KG1 (cell line): ENCODE measurements at regions not wholly inside any gene's neighbourhood (a gene's known extent, or its start where the extent isn't known, plus 50 kb on each side); places are given as distances from the start of the nearest gene placed in this dataset.
"Not testable (repeated sequence)": the region's sequence is repeated elsewhere in the genome, so short reads cannot be mapped to it uniquely, and the experiment has no call there.

ENCODE experiments used
- DNase-seq: peaks from one replicate; lab custom pipeline; 2025; lab: John Stamatoyannopoulos, UW

DNA sequence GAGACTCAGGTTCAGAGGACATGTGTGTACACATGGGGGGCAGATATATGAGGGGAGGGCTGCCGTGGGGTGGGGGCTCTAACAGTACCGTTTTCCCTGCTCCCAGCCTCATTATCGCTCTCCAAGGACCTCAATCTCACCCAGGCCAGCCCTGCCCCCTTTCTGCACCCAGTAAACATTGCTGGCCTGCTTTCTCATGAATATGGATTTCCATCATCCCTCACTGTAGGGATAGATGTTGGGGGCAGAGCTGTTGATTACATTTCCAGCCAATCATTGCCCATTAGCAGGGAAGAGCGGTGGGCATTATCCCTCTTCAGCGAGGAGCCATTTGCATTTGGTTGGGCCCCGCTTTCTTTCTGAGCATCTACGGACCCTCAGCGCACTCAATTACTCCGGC, 273.8 kb downstream of the RPS6KC1 start:
- DNase-seq, result no peak

DNA sequence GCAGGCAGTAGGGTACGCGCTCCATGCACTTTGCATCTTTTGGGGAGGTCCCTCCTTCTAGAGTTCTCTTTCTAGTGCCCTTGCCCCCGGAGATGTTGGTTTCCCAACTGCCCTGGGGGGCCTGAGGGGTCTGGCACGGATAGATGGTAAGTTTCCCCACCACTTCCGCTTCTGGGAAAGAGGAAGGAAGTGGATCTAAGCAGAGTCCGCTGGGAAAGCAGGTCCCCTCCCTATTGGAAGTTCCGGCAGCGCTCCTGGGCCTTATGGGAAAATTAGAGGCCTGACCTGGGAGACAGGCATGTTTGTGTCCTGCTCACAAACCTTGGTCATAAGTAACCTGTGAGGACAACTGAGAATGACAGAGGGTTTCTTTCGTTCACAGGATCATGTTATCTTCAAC, 274.4 kb downstream of the RPS6KC1 start:
- no peak for DNase-seq

DNA sequence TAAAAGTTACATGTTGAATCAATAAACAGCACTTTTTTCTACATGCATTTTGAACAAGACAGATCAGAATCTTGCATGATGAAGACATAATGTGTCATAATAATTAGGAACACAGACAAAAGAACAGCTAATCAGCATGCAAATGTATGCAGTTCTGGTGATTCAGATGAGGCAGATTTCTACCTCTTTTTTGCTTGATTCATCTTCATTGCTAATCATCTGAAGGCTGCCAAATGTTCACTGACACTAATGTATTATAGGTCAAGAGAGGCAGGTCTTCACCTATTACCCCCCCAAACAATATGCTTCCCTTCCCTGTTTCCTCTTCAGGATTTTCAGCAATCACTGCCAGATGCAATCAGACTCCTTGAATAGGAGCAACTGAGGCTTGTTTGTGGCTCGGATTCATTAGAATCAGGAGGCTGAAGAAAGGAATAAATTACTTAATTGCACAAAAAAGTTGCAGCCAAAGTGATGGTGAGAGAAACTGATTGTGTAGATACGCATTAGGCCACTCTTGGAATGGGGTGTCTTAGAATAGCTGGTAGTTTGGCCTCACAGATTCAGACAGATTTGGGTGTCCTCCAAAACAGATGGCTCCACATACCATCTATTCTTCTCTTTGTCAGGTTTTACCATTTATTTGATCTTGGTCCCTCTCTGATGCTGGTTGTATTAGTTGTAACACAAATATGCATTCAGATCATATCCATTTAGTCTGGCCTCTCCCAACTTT, 275.4 kb downstream of the RPS6KC1 start:
- no peak for DNase-seq

DNA sequence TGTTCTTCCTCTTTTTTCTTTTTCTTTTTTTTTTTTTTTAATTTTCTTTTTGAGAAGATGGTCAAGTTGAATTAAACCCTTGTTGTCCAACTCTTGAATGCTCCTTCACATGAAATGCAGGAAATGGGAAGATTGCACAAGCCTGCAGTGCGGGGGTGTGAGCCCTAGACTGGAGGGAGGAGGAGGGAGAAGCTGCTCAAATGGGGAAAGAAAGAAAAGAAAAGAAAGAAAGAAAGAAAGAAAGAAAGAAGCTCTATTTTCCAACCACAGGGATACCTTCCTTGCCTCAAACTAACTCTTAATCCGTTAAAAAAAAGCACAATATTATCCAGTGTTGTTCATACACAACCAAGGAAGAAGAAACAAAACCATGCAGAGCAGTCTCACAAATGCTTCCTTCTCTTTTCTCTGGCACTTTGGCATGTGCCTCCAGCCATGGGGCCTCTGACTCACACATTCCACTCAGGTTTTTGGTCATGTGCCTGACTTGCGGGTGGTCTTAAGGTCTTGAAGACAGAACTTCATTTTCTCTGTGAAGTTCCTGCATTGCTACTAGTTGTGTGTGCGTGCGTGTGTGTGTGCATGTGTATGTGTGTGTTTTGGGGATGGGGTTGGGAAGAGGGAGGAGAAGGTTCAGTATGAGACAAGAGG, 276.1 kb downstream of the RPS6KC1 start:
- DNase-seq, result peak; percentile 5

DNA sequence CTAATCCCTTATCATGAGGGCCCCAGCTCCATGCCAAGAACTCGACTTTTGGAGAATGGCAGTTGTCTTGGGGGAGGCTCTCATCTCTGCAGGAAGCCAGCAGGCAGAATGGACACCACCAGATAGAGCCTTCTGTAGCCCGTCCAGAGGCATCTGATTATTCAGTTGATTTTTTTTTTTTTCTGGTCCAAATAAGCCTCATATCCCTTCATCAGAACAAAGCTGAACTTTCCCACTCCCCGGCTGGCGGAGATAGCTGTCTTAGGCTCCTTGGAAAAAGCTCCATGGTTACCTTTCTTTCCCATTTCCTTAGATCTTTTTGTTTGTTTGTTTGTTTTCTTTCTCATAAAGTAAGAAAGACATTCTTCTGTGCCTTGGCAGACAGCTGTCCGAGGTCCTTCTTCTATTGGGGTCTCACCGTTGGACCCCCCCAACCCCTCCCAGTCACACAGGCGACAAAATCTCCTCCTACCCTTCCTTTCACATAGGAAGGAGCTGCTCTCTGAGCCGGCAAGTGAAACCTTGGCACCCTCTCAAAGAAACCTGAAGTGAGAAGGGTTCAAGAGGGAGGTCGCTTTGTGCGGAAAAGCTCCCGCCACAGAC, 278.5 kb downstream of the RPS6KC1 start:
- DNase-seq, result no peak

DNA sequence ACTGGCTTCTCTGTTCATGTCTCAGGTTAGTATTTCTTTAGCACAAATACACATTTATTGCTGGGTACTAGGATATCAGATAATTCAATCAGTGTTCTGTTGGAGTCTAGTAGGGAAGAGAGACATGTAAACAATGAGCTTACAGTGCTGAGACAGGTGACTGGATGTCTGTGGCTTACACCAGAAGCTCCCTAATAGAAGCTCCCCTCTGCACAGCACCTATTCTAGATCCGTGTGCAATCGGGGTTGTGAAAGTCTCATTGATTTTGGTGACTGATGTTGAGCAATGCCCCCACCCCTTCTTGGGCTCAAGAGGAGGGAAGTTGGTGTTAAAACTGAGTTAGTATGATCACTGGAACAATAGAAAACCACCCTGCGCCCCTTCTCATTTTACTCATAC, 279.2 kb downstream of the RPS6KC1 start:
- no peak for DNase-seq

DNA sequence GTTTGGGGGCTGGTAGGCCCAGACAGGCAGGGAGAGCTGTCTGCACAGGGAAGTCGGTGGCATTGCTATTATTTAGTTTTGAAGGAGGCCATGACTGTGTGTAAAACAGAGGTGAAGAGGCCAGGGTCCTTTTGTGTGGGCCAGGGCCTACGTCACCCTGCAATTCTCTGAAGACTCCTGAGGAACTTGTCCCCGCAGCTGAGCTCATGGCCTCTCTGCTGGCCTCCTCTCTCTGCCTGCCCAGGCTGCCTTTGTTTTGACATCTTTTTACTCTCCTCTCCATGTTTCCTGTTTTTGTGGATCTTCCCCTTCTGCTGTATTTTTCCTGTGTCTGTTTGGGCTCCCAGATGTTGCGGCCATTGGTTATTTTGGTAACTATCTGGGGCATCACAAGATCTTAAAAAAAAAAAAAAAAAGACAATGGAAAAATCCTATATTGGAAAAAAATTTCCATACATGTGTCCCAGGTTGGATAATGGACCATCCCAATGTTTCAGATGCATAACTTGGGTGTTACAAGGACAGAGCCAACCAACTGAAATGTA, 280.7 kb downstream of the RPS6KC1 start:
- DNase-seq, result no peak

DNA sequence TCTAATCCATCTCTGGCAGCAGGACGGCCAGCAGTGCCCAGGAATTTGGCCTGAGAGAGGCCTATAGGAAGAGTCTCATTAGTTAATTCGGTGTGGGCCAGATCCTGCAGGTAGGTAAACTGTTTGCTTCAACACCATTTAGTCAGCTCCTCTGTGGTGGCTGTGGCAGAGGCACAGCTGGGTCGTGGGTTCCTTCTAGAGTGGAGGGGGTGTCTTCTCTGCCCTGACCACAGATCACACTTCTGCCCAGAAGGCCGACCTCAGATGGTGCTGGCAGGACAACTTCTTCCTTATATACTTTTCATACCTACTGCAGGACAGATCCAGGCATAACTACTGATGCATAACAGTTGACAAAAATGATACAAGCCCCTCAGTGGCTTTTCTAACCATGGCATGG, 281.4 kb downstream of the RPS6KC1 start:
- DNase-seq, result no peak

DNA sequence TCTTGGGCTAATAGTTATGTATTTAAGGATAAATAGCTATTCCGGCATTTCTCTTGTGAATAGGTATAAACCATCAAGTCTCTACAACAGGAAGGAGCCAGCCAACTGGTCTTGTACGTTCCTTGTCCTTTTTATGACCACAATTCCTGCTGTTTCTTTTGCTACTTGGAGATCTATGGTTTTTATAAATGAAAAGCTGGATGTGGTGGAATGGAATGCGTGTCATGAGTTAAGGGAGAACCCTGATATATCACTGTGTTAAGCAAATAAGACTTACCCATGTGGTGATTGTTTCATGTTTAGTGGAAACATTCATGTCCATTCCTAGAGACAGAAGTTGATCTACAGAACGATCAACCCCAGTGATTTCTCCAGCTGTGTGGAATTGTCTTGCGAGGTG, 282.1 kb downstream of the RPS6KC1 start:
- DNase-seq, result no peak

DNA sequence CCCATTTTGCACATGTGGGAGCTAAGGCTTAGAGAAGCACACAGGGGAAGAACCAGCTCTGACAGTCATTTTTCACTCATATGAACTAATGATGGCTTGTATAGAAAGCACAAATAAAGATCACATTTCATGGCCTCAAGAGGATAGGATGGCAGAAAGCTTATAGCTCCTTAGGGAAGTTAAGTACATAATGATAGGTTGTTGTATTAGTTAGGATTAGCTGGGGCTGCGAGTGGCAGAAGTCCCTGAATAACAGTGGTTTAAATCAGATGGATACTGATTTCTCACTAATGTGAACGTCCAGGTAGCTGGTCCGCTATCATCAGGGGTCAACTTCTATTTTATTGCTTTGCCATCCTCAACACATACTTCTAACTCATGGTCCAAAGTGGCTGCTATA, 284.0 kb downstream of the RPS6KC1 start:
- DNase-seq, result no peak

DNA sequence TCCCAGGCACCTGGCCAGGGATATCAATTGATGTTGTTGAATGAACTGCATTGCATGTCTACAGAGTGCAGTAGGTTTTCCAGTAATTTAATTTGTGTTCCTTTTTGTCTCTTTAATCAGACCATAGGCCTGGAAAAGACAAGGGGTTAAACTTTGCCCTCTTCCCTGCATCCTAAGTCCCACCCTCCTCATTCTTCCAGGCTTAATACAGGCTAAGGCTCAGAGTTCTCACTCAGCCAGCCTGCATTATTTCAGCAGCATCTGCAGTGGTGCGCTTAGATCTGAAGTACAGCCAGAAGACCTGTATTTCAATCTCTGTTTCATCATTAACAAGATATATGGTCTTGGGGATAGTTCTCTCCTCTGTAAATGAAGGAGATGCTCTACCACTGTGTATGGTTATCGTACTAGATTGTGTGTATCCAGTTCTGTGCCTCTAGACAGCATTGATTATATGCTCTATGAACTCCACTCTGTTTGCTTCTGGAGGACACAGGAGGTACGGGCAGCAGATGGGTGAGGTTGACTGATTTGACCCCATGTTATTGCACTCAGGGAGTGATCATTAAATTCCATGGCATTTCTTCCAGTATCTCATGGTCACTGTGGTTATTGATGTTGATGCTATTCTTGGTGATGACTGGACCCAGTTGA, 286.1 kb downstream of the RPS6KC1 start:
- no peak for DNase-seq

DNA sequence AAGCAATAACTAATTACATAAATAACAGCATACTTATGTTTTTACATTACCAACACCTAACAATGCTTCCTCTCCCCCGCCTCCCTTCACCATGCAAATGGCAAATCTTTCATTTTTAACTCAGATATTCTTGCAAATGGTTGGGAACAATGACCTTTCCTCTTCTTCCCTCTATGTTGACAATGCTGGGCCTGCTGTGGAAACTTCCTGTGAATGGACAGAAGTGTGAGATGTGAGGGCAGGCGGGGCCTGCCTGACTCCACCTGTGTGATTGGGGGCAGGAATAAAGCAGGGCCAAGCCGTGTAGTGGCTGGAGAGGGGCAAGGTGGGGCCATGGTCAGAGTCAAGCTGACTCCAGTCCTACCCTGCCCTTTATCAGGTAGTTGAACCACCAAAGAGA, 289.6 kb downstream of the RPS6KC1 start:
- no peak for DNase-seq

DNA sequence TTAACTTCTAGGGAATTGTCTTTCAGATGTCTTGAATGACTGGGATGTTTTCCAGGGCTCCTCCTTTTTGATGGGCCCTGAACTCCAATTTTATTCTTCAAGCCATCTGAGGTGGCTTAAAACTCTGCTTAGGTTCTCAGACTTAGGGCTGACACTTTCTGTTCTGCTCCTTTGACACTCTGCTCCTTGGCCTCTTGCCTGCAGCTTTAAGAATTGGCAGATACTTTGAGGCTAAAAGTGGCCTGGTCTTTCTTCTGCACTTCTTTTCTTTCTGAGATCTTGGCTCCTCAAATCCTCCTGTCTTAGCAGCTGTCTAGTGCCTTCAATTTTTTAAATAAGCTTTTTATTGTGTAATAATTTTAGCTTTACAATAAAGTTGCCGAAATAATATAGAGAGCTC, 294.6 kb downstream of the RPS6KC1 start:
- no peak for DNase-seq

DNA sequence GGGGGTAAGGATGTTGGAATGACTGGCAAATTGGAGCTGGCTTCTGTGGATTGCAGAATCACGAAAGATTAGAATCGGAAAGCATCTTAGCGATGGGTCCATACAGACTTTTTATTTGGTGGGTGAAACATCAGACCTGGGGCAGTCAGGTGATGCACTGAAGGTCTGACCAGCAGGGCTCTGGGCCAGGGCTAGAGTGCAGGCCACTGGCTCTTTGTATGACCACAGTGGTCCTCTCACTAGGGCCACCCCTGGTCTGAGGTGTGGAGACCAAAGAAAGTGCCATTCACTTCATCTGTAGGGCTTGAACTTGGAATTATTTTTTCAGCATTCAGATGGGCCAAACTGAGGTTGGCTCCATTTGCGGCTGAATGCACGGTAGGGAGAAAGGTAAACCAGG, 306.4 kb downstream of the RPS6KC1 start:
- DNase-seq, result no peak

DNA sequence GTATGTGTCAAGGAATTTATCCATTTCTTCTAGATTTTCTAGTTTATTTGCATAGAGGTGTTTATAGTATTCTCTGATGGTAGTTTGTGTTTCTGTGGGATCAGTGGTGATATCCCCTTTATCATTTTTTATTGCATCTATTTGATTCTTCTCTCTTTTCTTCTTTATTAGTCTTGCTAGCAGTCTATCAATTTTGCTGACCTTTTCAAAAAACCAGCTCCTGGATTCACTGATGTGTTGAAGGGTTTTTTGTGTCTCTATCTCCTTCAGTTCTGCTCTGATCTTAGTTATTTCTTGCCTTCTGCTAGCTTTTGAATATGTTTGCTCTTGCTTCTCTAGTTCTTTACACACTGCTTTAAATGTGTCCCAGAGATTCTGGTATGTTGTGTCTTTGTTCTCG, 307.3 kb downstream of the RPS6KC1 start:
- DNase-seq, result not testable (repeated sequence)

DNA sequence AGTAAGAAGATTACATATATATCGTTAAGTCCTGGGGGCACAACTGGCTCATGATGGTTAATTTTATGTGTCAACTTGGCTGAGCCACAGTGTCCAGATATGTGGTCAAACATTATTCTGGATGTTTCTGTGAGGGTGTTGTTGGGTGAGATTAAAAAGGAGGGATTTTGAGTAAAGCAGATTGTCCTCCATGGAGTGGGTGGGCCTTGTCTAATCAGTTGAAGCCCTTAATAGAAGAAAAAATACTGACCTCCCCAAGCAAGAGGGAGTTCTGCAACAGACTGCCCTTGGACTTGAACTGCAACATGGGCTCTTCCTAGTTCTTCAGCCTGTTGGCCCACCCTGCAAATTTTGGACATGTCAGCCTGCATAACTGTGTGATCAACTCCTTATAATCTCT, 311.6 kb downstream of the RPS6KC1 start:
- no peak for DNase-seq

DNA sequence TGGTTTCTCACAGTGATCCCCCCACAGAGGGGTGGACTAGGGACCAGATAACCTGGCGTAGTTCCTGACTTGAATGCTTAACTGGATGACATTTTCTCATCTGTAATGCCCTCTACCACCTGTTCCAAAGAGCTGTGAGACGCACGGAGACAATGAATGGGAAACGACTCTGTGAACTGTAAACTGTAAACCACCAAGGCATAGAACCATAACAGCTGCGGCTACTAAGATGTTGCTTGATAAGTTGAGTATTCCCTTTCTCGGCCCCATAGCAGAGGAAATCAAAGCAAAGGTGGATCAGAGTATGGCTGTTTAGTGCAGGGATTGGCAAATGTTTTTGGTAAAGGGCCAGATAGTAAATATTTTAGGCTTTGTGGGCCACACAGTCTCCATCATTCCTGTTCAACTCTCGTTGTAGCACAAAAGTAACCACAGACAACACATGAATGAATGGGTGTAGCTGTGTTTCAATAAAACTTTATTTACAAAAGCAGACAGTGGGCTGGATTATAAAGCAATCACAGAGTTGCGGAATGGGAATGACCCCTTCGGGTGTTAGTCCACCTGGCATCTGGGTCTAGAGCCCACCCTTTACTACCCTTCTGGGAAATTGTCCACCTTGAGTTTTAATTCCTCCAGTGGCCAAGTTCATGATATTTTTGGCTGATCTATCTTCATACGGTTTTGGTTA, 315.2 kb downstream of the RPS6KC1 start:
- DNase-seq, result no peak

DNA sequence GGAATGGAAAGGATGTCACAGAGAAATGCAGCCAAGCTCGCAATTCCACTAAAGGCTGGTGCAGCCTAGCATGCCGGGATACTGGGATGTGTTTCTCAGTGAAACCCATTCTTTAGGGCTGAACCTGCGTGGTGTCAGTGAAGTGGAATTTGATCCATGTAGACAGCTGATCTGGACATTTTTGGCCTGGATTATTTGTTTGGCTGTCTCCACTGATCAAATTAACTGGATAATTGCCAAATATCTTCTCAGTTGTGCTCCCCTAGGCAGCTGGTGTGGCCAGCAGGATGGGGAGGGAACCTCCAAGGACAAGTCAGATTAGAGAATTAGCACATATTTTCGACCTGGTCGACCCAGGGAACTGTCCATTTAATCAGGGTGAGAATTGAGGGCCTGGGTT, 318.4 kb downstream of the RPS6KC1 start:
- DNase-seq, result no peak

DNA sequence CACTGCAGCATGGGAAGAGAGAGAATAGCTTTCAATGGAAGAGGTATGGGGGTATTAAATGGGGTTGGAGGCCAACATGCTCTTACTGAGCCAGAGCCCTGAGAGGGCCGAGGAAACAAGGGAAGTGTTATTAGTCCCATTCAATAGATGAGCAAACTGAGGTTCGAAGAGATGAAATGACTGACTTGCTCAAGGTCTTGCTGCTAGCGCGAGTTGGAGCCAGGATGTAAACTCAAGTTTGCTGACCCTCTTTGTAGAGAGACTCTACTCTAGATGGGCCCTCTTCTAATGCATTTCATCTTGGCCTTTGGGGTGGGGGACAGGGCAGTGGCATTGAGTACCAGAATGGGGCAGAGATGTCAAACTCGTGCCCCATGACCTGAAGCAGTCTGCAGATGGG, 319.5 kb downstream of the RPS6KC1 start:
- DNase-seq, result no peak

DNA sequence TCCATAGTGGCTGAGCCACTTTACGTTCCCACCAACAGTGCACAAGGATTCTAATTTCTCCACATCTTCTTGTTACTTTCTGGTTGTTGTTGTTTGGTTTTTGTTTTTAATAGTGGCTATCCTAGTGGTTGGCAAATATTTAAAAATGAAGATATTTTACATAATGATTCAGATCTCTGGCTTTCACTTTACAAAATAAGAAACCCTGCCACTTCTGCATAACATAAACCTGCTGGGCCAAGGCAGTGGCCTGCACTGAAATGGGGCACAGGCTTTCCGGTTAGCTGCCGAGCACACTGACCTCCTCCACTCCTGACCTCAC, 320.4 kb downstream of the RPS6KC1 start:
- no peak for DNase-seq

DNA sequence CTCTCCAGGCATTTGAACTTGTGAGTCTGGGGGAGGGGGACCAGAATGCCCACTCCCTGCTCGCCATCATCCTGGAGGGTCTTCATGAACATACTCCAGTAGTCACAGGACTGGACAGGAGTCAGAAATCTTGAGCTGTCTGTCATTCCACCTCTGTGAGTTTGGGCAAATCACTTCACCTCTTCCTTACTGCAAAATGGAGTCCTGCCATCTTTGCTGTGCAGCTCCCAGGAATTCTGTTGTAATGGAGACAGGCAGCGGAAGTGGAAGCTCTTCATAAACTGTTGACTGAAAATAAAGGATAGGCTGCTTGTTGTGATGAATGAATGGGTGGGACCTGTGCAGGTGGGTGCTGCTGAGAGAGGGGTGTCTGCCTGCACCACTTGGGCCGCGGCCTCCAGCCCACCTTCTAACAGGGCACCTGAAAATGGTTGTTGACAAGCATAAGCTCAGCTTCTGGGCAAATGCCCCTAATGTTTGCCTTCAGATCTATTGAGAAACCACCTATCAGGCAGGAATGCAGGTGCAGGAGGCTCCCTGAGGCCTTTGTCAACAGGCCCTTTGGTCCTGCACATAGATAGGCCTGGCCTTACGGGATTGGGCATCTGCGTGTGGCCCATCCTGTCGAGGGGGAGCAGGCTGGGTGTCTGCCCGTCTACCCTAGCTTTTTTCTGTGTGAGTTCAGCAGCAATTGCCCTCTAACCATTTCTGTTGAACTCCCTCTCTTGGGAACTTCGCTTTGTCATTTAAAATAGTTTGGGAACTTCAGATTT, 321.0 kb downstream of the RPS6KC1 start:
- DNase-seq, result no peak

DNA sequence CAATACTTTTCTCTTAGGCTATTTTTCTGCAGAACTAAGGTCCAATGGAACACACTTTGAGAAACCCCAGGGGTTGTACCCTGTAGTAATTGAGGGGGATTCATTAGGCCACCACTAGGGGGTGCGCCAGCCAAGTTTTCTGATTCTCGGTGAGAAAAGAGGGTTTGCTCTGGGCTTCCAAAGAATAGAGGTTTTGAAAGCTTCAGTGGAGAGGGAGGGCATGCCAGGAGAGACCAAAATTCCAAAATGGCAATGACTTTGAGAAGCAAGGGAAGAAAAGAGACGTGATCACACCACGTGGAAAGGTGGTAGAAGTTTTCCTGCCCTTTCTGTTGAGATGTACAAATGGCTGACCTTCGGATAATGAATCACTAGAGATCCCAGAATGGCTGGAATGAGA, 323.3 kb downstream of the RPS6KC1 start:
- peak; percentile 55 for DNase-seq
